ENCODE measurements at regions not wholly inside any gene's neighbourhood (a gene's known extent, or its start where the extent isn't known, plus 50 kb on each side); places are given as distances from the start of the nearest gene placed in this dataset.

DNA sequence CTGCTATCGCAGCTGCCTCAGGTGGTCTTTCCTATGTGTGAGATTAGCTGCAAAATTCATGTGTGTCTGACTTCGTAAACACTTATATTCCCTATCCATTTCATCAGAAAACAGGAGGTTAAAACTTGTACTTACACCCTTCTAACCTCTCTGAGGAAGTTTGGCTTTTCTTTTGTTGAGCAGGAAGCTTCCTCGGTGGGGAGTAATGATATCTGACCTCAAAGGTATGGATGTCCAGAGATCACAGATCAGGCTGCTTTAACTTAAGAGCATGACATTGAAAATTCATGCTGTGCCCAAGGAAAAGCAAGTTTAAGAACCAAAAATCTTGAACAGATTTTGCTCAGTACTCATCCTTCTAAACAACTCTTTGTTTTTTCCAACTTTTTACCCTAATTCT is 429.1 kb downstream of the STIM2 start:
- TF ChIP-seq POLR2A (IDR thresholded peaks at IDR 0.05) (no peak), CTCF (IDR thresholded peaks at IDR 0.05) (no peak)
